ENCODE measurements at regions not wholly inside any gene's neighbourhood (a gene's known extent, or its start where the extent isn't known, plus 50 kb on each side); places are given as distances from the start of the nearest gene placed in this dataset.

- DNase-seq (ENCODE audit: low spot score), result no peak
- TF ChIP-seq CTCF (IDR thresholded peaks at IDR 0.05; ENCODE audit: extremely low read depth, insufficient read depth, missing control alignments), result no peak
- in situ Hi-C loops (cut with MboI; ENCODE audit: low pct_unique_long_range_greater_than_20kb, low sequenced_read_pairs, unreplicated experiment), result no loop called here
Observed at GRCh38 chr6:128694303-128695009, 174.1 kb upstream of the PTPRK start.

GRCh38 chr6:128690063-128690462, 169.7 kb upstream of the PTPRK start:
- DNase-seq (ENCODE audit: low spot score), result no peak
- in situ Hi-C loops (cut with MboI; ENCODE audit: low pct_unique_long_range_greater_than_20kb, low sequenced_read_pairs, unreplicated experiment), result no loop called here
- TF ChIP-seq CTCF (IDR thresholded peaks at IDR 0.05; ENCODE audit: extremely low read depth, insufficient read depth, missing control alignments), result no peak

- TF ChIP-seq CTCF (IDR thresholded peaks at IDR 0.05; ENCODE audit: extremely low read depth, insufficient read depth, missing control alignments), result no peak
- in situ Hi-C loops (cut with MboI; ENCODE audit: low pct_unique_long_range_greater_than_20kb, low sequenced_read_pairs, unreplicated experiment), result no loop called here
Observed at GRCh38 chr6:128686084-128686483, 165.7 kb upstream of the PTPRK start.

GRCh38 chr6:128676456-128676855, 156.1 kb upstream of the PTPRK start:
- DNase-seq (ENCODE audit: low spot score), result no peak

More at GRCh38 chr6:128686084-128686483, 165.7 kb upstream of the PTPRK start:
- no peak for DNase-seq (ENCODE audit: low spot score)

GRCh38 chr6:128672023-128672422, 151.6 kb upstream of the PTPRK start:
- in situ Hi-C loops (cut with MboI; ENCODE audit: low pct_unique_long_range_greater_than_20kb, low sequenced_read_pairs, unreplicated experiment), result no loop called here
- no peak for TF ChIP-seq CTCF (IDR thresholded peaks at IDR 0.05; ENCODE audit: extremely low read depth, insufficient read depth, missing control alignments)
- DNase-seq (ENCODE audit: low spot score), result no peak

More at GRCh38 chr6:128676456-128676855, 156.1 kb upstream of the PTPRK start:
- no peak for TF ChIP-seq CTCF (IDR thresholded peaks at IDR 0.05; ENCODE audit: extremely low read depth, insufficient read depth, missing control alignments)
- in situ Hi-C loops (cut with MboI; ENCODE audit: low pct_unique_long_range_greater_than_20kb, low sequenced_read_pairs, unreplicated experiment), result no loop called here

GRCh38 chr6:128667339-128667858, 147.0 kb upstream of the PTPRK start:
- in situ Hi-C loops (cut with MboI; ENCODE audit: low pct_unique_long_range_greater_than_20kb, low sequenced_read_pairs, unreplicated experiment), result no loop called here
- TF ChIP-seq CTCF (IDR thresholded peaks at IDR 0.05; ENCODE audit: extremely low read depth, insufficient read depth, missing control alignments), result no peak

More at GRCh38 chr6:128667339-128667858, 147.0 kb upstream of the PTPRK start:
- DNase-seq (ENCODE audit: low spot score), result no peak
